ENCODE measurements at regions not wholly inside any gene's neighbourhood (a gene's known extent, or its start where the extent isn't known, plus 50 kb on each side); places are given as distances from the start of the nearest gene placed in this dataset.
"Not testable (repeated sequence)": the region's sequence is repeated elsewhere in the genome, so short reads cannot be mapped to it uniquely, and the experiment has no call there.

GRCh38 chr13:64758521-64759244 is 2471.5 kb downstream of the PCDH9 start:
- no peak for DNase-seq

GRCh38 chr13:64756621-64757020 is 2473.5 kb downstream of the PCDH9 start:
- no peak for DNase-seq

GRCh38 chr13:64755961-64756360 is 2474.2 kb downstream of the PCDH9 start:
- DNase-seq, result no peak

DNA sequence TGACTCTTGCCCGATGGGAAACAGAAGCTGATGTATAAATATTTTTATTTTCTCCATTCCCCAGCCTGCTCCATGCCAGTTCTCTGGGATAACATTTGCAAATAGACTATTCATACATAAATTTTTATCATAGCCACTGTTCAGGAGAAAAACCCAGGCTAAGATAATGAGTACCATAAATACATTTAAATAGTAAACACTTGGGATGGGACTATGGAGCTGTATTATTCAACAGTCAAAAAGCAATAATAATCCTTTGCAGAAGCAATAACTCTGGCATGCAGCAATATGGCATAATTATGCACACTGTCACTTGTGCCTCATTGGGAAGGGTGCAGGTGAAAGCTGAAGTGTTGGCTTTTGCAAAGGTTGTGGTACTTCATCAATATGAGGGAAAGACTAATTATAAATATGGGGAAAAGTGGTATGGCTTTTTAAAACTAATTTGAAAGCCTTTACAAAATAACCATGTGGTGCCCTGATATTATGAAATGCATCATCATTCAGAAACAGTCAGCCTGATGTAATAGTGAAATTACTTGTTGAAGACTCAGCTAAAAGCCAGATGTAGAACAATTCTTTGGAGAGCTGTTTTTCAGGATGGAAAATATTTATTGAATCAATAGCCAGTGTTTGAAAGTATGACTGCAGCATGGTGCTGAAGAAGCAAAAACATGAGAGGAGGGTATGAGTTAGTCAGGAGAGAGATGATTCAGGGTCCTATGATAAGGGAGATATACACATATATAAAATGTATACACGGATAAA is 2476.7 kb downstream of the PCDH9 start:
- DNase-seq, result no peak

DNA sequence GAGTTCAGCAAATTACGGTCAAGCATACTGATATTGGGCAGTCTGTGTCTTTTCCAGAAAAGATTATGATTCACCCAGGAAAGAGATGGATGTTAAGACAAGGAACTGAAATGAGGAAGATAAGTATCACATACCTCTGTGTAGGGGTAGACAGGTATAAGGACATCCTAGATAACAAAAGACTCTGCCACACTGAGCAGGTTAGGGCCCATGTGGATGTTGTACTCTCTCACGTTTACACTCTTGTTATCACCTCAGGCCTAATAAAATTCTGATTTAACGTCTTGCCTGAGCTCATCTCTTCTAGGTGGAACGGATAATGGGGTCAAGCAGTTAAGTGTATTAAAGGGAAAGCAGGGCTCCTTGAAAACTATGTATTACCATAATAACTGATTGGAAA is 2480.8 kb downstream of the PCDH9 start:
- no peak for DNase-seq

DNA sequence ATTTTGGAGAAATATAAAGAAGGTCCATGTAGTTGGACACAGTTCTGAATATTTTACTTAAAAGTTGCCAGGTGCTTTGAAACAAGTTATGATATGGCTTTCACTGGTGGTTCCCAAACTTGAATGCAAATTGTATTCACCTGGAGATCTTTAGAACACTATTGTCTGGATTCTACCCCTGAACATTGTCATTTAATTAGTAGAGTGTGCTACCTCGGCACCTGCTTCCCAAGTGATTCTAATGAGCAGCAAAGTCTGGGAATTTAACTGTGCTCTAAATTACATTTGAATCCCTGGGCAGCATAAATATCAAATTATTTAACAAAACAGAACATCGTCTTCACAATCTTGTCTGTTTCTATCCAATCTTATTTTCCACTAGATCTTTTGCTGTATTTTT is 2483.3 kb downstream of the PCDH9 start:
- no peak for DNase-seq

DNA sequence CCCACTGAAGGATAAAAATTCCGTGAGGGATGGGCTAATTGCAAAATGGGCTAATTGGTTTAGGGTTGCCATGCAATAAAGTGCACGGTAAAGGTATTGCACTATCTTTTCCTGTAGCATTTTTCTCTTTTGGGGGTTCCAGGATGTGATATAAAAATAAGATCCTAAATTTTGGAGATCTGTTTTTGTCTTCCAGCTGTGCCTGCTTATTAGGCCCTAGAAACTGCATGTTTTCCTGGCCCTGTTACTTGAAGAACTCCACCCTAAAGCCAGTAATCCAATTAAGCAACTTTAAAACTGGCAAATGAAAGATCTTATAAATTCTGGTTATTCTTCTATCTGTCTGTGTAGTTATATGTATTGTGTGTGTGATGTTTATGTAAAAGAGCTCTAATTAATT is 2489.6 kb downstream of the PCDH9 start:
- DNase-seq, result no peak

GRCh38 chr13:64725492-64725891 is 2504.6 kb downstream of the PCDH9 start:
- DNase-seq, result no peak

DNA sequence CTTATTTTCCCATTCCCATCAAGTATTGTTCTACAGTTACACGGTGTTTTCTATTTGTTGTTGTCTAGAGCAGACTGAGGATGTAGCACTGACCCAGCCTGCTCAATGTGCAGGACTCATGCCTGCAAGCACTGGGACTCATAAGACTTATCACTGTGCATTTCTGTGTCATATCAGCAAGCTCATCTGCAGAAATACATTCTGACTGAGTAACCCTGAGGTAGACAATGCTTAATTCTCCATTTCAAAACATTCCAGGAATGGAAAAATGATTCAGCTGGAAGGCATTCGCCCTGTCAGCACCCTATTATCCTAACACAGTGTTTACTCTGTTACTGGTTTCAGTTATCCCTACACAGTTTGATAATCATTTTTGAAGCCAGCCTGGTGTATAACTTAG is 2506.4 kb downstream of the PCDH9 start:
- peak; percentile 6 for DNase-seq

- DNase-seq, result no peak
These were observed 2512.0 kb downstream of the PCDH9 start for GRCh38 chr13:64718116-64718515.

DNA sequence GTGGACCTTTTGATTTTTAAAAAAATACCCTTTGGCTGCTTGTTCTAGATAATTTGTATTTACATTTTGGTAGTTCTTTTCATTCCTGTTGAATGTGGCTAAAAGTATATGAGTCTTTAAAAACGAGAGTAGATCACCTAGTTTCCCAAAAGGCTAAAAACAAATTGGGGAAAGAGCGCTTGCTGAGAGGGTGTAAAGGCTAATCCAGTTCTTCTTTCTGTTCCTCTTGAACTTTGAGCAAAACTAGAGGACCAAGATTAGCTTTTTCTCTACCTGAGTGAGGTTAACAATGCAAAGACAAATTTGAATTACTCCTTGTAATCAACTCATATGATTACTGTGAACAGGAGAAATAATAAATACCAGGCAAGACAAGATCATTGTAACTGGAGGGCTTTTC is 2513.2 kb downstream of the PCDH9 start:
- no peak for DNase-seq

DNA sequence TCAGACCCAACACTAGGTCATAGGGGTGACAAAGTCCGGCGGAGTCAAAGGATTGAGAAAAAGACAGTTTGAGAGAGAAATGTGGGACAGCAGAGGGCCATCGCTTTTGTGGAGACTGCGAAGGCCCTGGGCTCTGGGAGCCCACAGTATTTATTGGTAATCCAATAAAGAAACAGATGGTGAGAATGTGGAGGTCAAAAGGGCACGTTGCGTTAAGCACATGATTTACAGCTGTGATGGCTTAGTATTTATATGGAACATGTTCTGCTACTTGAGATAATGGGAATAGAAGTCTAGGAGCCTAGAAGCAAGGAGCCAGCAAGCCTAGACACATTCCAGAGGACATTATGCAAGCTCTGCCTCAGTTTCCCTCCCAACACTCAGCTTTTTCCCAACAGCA is 2521.1 kb downstream of the PCDH9 start:
- no peak for DNase-seq

GRCh38 chr13:64704121-64704649 is 2526.0 kb downstream of the PCDH9 start:
- no peak for DNase-seq

DNA sequence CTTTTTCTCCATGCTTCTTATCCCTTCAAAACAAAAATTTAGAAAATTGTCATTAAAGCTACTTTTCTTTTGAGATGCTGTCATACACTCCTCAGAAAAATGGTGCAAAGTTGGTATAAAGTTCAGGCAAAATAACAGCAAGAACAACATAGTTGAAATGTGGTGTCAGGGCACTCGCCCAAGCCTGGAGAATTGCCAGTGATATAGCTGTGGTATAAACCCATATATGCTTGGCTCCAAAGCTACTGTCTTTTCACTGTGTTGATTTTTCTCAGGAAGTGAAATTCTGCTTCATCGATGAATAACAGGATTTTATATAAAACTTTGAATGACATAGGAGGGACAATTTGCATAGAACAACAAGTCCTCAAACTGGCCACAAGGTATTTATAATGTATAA is 2532.9 kb downstream of the PCDH9 start:
- DNase-seq, result peak; percentile 10

- no peak for DNase-seq
These were observed 2541.1 kb downstream of the PCDH9 start for GRCh38 chr13:64688893-64689677.

- DNase-seq, result not testable (repeated sequence)
These were observed 2543.6 kb downstream of the PCDH9 start for GRCh38 chr13:64686536-64686935.

GRCh38 chr13:64684685-64685431 is 2545.3 kb downstream of the PCDH9 start:
- no peak for DNase-seq

DNA sequence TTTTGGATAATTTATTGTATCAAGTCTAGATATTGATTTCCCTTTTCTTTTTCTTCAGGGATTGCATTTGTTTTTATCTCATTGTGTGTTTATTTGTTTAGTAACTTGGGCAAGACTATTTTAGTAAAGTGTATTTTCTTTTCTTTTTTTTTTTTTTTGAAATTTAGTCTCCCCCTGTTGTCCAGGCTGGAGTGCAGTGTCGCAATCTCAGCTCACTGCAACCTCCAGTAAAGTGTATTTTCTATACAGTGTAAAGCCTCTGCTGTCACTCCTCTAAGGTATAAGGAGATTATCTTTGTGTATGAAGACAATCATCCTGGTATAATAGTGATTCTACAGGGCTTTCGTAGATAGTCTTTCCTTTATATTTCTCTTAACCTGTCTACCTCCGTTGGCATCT is 2546.0 kb downstream of the PCDH9 start:
- no peak for DNase-seq

- no peak for DNase-seq
These were observed 2549.4 kb downstream of the PCDH9 start for GRCh38 chr13:64680739-64681138.

GRCh38 chr13:64675255-64675892 is 2554.8 kb downstream of the PCDH9 start:
- DNase-seq, result no peak

- DNase-seq, result no peak
These were observed 2556.0 kb downstream of the PCDH9 start for GRCh38 chr13:64674126-64674525.

DNA sequence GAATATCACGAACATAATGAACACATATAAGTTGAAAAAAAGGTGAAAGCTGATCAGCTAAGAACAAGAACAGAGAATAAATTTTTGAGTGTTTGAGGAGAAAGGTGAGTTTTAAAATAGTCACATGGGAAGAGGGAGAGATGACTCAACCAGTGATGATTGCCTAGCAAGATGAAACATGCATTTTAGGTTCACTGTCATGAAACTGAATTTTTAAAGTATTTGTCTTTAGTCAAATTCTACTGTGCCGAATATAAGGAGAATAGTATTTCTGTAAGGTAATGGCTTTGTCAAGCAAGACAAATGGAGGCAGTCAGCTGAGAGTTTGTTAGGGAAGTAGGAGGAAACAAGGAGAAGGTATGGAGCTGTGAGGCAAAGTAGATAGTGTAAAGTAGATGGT is 2557.4 kb downstream of the PCDH9 start:
- no peak for DNase-seq

All from tongue (tissue), 1 donor.